GDM1 (cell line): ENCODE measurements at regions not wholly inside any gene's neighbourhood (a gene's known extent, or its start where the extent isn't known, plus 50 kb on each side); places are given as distances from the start of the nearest gene placed in this dataset.

Experiments
- DNase-seq: peaks from one replicate; lab custom pipeline; 2025; lab: John Stamatoyannopoulos, UW

DNA sequence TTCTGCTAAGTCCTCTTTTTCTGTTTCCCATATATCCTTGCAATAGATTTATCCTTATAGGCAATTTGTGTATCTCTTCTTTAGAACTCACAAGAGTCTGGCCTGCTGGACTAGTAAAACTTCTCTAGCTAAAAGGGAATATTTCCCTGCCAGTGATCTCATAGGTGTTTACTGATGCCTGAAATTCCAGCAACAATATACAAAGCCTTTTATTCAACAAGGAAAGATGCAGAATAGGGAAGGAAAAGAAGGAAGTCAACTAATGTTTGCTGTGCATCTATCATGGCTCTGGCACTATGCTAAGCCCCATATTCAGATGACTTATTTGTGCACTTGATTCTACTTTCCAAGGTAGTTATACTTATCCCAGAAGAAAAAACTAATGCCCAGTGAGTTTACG, 160.0 kb upstream of the DMRTA1 start:
- no peak for DNase-seq

DNA sequence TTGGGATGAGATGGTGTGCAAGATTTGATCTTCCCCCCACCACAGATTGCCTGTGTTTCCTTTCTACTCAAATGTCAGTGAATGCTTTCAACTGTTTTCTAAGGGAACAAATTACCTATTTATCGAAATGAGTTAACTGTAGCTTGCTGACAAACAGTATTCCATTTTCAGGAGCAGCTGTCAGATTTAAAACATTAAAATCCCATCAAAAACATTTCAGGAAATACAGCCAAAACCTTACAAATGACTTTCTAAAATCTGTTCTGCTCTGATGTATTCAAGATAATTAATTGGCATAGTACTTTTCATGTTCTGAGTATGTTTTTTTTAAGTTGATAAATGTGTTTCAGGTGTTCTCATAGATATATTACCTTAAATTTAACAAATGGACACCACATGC, 158.0 kb upstream of the DMRTA1 start:
- DNase-seq, result no peak

DNA sequence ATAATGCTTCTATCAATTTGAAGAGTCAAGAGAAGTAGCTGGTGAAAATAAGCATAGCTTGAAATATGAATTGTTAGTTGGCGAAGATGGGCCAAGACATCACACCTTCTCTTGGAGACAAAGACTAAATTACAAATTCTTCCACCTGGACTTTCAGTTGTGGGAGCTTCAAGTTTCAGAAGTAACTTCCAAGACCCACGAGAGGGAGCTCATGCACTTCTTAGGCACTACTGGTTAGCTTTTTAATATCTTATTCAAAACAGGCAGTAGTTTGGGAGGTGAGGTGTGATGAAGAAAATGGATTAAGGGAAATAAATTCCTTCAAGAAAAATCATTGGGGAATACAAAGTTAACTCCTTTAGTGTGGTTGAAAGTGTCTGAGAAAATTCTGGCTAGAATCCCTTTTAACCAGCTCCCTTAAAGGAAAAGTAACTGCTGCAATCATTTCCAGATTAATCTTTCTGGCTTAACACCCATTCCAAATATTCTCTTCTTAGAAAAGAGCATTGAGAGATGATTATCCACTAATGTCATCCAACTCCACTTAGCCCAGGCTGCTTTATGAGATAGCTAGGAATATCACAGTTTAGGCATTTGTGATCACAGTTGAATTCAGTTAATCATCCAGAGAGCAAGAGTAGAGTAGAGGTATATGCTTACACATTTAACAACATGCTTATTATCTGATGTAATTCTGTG, 139.5 kb upstream of the DMRTA1 start:
- DNase-seq, result no peak

DNA sequence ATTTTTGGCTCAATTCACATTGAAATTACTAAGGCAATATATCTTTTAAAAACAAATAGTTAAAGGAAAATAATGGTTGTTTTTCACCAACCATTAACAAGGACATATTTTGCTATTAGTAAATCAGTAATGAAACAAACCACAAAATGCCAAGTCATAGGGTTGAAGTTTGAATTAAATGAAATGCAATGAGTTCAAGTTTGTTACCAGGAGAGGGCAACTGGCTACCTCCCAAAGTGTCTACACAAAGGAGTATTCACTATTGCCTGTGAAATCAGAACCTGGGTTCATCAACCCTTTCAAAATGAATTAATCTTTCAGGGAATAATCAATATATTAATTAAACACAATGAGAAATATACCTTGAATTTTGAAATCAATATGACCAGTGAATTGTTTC, 138.4 kb upstream of the DMRTA1 start:
- DNase-seq, result no peak

DNA sequence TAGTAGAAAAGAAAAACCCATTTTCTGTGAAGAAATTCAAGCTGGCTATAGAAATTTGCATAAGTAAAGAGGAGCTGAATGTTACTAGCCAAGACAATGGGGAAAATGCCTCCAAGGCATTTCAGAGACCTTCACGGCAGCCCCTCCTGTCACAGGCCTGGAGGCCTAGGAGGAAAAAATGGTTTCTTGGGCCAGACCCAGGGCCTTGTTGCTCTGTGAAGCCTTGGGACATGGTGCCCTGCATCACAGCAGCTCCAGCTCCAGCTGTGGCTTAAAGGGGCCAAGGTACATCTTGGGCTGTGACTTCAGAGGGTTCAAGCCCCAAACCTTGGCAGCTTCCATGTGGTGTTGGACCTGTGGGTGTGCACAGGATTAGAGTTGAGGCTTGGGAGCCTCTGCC, 130.0 kb upstream of the DMRTA1 start:
- DNase-seq, result no peak

DNA sequence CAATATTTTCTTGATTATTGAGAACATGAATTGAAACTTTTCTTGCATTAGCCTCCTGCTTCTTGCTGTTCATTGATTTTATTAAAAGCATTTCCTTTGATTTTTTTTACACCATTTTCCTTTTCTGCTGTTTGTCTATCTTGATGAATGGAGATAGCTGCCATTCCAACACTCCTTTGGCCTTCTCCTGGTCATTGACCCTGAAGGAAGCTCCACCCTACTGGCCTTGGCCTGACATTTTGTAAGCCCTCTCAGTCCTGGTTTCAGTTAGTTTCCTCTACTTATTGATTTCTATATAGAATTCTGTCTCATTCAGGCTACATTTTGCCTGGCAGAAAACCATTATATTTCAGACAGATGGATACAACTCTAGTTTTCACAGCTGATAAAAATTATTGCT, 115.1 kb upstream of the DMRTA1 start:
- no peak for DNase-seq

DNA sequence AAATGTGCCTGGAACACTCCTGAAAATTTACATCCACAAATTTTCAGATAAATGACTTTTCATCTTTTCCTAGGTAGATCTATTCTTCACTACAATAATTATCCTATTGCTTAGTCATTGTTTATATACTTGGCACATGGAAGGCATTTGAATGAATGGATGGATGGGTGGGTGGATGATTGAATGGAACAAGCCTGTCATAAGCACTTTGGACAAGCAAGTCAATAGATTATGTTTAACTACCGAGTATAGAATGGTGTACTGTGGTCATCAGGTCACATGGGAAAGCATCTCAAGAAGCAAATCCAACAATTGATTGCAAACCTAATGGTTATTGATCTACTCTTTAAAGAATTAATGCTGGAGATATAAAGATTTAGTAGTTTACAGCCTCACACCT, 114.4 kb upstream of the DMRTA1 start:
- no peak for DNase-seq

DNA sequence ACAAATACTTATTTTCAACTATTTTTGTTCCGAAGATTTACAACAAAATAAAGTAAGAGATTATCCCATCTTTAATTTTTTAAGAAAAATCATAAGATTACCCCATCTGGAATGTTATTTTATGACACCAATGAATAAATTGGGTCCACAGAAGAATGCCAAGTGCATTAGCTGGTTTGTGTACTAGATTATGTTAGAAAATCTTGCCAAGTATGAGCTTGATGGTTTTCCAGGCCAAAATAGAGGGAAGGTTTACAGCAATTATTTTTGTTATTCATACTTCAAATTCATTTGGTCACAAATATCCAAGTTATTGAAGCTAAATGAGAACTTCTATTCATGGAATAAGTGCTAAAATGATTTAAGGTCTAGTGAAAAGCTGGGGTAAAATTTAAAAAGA, 109.4 kb upstream of the DMRTA1 start:
- no peak for DNase-seq

DNA sequence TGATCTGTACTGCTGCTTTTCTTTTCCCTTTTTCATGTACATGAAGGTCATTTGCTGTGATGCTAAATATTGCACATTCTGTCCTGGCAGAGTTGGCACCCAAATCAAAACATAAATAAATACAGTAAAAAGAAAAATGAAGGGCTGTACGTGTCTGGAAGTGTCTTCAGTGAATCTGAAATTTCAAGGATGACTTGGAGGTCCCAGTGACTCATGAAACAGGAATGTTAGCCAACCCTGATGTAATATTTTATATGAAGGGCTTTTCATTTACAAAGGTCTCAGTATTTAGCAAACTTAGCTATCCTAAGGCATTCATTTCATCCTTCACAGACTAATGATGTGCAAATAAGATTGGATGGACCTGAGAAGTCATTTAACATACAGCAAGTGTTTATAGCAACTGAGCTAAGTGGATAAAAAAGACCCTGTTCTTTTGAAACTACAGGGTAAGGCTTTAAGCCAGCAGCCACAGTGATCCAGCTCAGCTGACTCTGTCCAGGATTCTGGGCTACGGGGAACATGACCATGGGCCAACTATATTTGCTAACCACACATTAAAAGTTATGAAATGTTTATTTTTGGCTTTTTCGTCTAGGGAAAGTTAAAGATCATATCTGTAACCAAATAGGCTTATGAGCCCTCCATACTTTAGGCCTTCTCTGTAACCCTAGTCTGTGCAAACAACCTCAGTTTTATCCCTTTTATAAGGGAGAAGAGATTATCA, 104.0 kb upstream of the DMRTA1 start:
- no peak for DNase-seq

DNA sequence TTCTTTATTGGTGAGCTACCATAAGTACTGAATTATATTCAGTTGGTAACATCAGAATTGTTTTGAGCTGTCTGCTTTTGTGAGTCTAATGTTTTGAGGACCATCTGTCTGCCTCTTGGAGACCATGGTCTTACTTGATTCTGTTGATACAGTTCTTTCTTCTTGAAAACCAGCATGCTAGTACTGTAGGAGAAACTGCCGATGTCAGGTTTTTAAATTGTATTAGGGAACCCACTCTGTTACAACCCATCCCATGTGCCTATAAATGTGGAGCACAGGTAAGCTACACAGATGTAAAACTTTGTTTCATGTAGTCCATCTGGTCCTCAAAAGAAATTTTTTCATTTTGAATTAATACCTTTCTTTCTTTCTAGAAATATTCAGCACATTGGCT, 103.4 kb upstream of the DMRTA1 start:
- DNase-seq, result no peak

DNA sequence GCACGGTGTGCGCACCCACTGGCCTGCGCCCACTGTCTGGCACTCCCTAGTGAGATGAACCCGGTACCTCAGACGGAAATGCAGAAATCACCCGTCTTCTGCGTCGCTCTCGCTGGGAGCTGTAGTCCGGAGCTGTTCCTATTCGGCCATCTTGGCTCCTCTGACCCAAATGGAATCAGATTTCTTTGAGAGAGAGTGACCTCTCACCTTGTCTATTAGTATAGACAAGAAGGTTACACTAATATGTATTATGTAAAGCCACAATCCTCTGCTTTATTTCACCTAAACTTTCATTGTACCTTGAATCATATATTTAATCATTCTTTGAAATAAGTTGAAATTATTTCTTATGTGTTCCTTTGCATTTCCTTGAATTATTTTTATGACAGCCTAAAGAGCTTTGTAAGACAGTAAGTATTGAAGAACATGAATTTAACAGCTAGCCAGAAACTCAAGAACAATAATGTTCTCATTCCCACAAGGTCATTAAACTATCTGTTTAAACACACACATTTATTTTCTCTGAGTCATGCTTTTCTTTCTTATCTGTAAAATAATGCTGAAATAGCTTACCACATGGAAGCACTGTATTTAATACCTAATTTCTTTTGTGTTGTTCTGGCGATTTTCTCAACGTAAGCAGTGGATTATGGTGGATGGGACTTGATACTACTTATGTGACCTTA, 91.8 kb upstream of the DMRTA1 start:
- DNase-seq, result no peak

DNA sequence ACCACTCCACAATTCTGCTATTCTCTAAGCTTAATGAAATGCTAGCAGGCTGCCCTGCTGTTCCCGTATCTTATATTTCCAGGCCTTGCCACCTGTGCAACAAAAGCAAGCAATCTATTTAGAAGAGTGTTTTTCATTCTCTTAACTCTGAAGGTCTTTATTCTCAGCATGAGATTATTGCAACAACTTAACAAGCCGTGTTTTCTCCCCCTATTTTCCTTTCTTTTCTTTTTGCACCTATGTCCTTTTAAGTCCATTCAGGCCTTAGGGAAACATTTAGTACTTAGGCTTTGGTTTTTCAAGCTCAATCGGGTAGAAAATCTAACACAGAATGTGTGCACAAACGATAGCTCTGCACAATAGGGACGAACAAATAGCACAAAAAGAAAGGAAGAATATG, 89.6 kb upstream of the DMRTA1 start:
- no peak for DNase-seq

DNA sequence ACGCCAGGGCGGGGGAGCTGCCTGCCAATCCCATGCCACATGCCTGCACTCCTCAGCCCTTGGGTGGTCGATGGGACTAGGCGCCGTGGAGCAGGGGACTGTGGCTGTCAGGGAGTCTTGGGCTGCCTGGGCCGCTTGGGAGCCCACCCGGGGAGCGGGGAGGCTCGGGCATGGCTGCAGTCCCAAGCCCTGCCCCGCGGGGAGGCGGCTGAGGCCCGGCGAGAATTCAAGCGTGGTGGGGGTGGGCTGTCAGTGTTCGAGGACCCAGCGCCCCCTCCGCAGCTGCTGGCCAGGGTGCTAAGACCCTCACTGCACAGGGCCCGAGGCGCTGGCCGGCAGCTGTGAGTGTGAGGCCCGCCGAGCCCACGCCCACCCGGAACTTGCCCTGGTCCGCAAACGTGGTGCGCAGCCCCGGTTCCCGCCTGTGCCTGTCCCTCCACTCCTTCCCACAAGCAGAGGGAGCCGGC, 83.2 kb upstream of the DMRTA1 start:
- DNase-seq, result no peak

DNA sequence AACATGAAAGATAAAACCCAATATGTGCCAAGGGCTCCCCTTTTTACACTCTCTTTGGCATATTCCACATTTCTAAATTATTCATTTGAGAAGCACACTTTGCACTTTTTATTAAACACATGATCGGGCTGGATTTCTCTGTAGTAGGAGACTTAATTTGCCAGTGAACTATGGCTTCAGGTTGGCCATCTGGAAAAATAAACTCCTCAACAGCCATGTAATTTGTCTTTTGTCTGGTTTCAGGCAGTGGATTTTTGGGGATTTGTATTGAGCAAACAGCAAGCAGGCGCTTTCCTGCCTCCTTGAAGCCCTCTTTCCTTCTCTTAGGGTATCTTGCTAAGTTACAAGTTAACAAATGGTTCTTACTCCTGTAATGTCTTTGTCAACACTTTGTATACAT, 73.0 kb upstream of the DMRTA1 start:
- no peak for DNase-seq

DNA sequence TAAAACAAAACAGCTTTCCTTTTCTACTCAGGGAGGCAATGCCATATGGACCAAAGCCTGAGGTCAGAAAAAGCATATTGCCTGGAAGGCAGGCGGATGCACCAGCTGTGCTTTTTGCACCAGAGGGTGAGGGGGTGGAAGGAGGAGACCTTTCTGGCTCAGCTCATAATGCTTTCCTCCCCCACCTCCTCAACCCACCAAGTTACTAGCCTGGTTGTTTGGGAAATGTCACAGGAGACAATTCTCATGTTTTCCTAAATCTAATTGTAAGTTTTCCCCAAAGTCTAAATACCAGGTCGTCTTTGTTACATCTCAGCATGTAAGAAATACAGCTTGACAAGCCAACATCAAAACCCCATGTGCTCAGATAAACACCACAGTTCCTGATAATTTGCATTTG, 72.6 kb upstream of the DMRTA1 start:
- DNase-seq, result no peak

DNA sequence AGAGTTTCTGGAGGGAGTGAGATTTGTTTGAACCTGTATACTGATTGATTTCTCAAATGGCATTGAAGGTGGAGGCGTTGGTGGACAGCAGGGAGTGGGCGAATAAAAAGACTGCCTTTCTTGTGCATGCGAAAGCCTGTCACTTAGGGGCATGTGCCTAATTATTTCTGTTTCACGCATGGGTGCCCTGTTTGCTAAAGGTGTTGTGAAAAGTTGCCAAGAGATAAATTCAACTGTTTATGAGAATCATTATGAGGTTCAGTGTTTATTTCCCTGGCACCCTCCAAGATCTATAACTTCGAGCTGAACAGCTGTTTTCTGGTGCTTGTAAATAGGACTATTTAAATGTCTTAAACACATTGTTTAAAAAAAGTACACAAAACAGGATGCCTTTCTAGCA, 67.4 kb upstream of the DMRTA1 start:
- no peak for DNase-seq

DNA sequence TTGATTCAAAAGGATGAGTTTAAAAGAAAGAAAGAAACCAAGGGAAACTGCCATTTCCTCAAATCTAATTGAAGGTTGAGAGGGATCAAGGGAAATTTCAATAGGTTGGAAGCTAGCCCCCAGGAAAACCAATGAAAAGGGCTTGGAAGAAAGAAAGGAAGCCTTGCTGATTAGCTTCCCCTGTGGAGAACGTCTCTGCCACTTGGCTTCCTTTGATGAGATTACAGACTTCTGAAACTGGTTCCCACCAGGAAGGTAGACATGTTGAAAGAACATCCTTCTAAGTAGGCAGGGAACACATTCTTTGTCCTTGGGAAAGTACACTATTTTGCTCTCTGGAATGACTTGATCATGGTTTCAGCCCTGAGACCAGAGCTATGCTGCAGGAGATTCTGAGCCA, 65.5 kb upstream of the DMRTA1 start:
- no peak for DNase-seq

DNA sequence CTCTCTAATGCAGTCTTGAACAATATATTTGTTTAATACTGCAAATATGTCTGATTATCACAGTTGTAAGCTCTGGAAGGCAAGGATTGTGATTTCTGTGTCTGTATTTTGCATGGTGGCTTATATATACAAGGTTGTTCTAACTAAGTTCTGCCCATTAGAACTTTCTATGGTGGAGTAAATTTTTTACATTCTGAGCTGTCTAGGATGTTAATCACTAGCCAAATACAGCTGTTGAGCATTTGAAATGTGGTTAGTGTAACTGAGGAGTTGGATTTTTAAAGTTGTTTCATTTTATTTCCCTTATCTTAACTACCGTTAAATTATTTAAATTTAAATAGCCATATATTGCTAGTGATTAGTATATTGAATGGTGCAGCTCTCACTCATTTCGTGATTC, 64.3 kb upstream of the DMRTA1 start:
- DNase-seq, result no peak

DNA sequence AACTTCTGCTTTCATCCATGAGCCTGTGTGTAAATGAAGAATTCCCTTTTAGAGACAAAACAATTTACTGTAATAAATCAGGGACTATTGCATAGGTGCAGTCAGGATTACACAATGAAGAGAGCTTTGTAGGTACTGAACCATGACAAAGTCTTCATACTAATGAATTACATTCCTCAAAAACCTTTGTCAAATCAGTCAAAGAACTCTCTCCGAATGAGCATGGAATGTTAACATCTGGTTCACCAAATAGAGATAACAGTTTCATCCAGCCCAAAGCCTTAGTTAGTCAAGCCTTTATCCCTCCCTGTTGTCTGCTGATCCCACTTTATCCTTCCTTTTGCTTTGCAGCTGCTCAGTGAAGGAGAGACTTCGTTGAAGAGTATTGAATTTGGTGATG, 62.9 kb upstream of the DMRTA1 start:
- no peak for DNase-seq

DNA sequence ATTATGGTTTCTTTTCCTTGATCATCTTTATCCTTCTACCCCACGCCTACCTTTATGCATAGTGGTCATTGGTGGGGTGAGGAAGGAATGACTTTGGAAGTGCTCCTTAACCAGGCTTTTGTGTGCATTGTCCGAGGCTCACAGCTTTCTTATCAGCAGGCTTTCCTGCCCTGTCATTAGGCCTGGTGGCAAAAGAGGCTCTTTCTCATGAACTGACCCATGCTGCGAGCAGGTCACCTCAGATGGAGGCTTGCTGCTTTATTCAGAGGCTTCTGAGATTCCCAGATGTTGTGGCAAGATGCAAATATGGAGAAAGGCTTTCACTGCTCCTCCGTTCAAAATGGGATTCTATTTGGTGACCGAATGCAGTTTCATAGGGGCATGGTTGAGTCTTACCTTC, 57.4 kb upstream of the DMRTA1 start:
- DNase-seq, result no peak

DNA sequence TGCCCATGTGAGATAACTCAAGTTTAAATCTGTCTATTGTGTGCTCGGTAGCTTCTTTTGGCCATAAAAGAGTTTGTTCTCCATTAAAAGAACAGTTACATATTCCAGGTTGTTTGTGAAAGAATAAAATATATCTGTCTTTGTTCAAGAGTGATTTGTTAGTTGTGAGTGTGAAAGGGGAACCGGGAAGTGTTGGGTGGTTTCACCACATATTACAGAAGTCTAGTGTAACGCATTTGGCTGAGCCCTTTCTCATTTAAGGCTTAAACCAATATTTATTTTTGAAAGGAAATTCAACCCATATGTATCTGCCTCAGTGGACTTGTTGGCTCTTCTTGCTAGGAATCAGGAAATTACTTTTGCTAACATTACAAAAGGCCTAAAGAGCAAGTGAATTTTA, 54.1 kb upstream of the DMRTA1 start:
- no peak for DNase-seq

DNA sequence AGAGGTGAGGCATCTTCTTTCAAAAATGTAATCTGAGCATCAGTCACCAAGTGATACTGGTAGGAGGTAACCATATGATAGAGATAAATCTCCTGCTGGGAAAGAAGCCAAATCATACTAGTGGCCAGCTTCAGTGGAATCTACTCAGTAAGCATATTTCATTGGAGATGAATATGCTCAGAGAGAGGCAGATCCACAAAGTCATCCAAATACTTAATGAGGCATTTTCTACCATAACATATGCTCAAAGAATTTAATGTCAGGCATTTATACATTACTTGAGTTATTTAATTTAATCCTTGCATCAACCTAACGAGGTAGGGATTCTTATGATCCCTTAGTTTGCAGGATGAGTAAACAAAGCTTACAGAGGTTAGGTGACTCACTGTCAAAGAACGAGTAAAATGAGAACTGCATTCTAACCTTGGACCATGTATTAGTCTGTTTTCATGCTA, 50.9 kb upstream of the DMRTA1 start:
- no peak for DNase-seq
